GM15510 (cell line): ENCODE measurements at regions not wholly inside any gene's neighbourhood (a gene's known extent, or its start where the extent isn't known, plus 50 kb on each side); places are given as distances from the start of the nearest gene placed in this dataset.

ENCODE experiments used
- POLR2A ChIP-seq: IDR thresholded peaks from 3 replicates; pipeline ENCODE4 v1.6.1; 2011; ENCODE audit warnings: borderline replicate concordance; ENCODE audit not compliant: insufficient read length; ENCODE audit errors: extremely low read depth

- no peak for TF ChIP-seq POLR2A
Observed at GRCh38 chr2:41729800-41730364, 317.9 kb upstream of the PKDCC start.

GRCh38 chr2:41735006-41735405 is 312.8 kb upstream of the PKDCC start:
- no peak for TF ChIP-seq POLR2A

GRCh38 chr2:41735476-41735875 is 312.3 kb upstream of the PKDCC start:
- no peak for TF ChIP-seq POLR2A

- no peak for TF ChIP-seq POLR2A
Observed at GRCh38 chr2:41736105-41736567, 311.7 kb upstream of the PKDCC start.

- TF ChIP-seq POLR2A: no peak
Observed at GRCh38 chr2:41736586-41736985, 311.2 kb upstream of the PKDCC start.

- TF ChIP-seq POLR2A: no peak
Observed at GRCh38 chr2:41737888-41738287, 309.9 kb upstream of the PKDCC start.

GRCh38 chr2:41741951-41742595 is 305.7 kb upstream of the PKDCC start:
- TF ChIP-seq POLR2A: no peak

- no peak for TF ChIP-seq POLR2A
Observed at GRCh38 chr2:41743324-41743723, 304.5 kb upstream of the PKDCC start.

GRCh38 chr2:41750829-41751228 is 297.0 kb upstream of the PKDCC start:
- TF ChIP-seq POLR2A: no peak

GRCh38 chr2:41759880-41760279 is 287.9 kb upstream of the PKDCC start:
- no peak for TF ChIP-seq POLR2A

- no peak for TF ChIP-seq POLR2A
Observed at GRCh38 chr2:41763141-41763540, 284.7 kb upstream of the PKDCC start.

GRCh38 chr2:41764131-41764530 is 283.7 kb upstream of the PKDCC start:
- no peak for TF ChIP-seq POLR2A

GRCh38 chr2:41764919-41765318 is 282.9 kb upstream of the PKDCC start:
- no peak for TF ChIP-seq POLR2A

- TF ChIP-seq POLR2A: no peak
Observed at GRCh38 chr2:41768310-41768709, 279.5 kb upstream of the PKDCC start.

GRCh38 chr2:41771710-41772109 is 276.1 kb upstream of the PKDCC start:
- no peak for TF ChIP-seq POLR2A

- no peak for TF ChIP-seq POLR2A
Observed at GRCh38 chr2:41772697-41773096, 275.1 kb upstream of the PKDCC start.

GRCh38 chr2:41774011-41774605 is 273.7 kb upstream of the PKDCC start:
- no peak for TF ChIP-seq POLR2A

- TF ChIP-seq POLR2A: no peak
Observed at GRCh38 chr2:41775366-41776025, 272.3 kb upstream of the PKDCC start.
